ENCODE measurements at regions not wholly inside any gene's neighbourhood (a gene's known extent, or its start where the extent isn't known, plus 50 kb on each side); places are given as distances from the start of the nearest gene placed in this dataset.

GRCh38 chr5:85841653-85842052, 776.1 kb upstream of the COX7C start:
- no peak for TF ChIP-seq CTCF (IDR thresholded peaks at IDR 0.05)
- TF ChIP-seq EP300 (IDR thresholded peaks at IDR 0.05): no peak
- no peak for TF ChIP-seq POLR2AphosphoS5 (IDR thresholded peaks at IDR 0.05)

Measured in upper lobe of left lung (tissue), 4 donors.